ENCODE measurements at regions not wholly inside any gene's neighbourhood (a gene's known extent, or its start where the extent isn't known, plus 50 kb on each side); places are given as distances from the start of the nearest gene placed in this dataset.

GRCh38 chr14:86331341-86331740 lies 801.4 kb downstream of the FLRT2 start:
- TF ChIP-seq CTCF (IDR thresholded peaks at IDR 0.05; ENCODE audit: insufficient read depth, low read depth, low read length) (no peak), EZH2 (IDR thresholded peaks at IDR 0.05; ENCODE audit: insufficient read depth, low read length) (no peak)
